ENCODE measurements at regions not wholly inside any gene's neighbourhood (a gene's known extent, or its start where the extent isn't known, plus 50 kb on each side); places are given as distances from the start of the nearest gene placed in this dataset.

- TF ChIP-seq CTCF (IDR thresholded peaks at IDR 0.05; ENCODE audit: low read depth, low read length) (no peak), EZH2phosphoT487 (IDR thresholded peaks at IDR 0.05; ENCODE audit: low read depth) (no peak)
Measured at GRCh38 chr6:106772270-106773142, 143.1 kb downstream of the QRSL1 start.
